Naive thymus-derived CD4-positive, alpha-beta T cell (primary cell): ENCODE measurements at regions not wholly inside any gene's neighbourhood (a gene's known extent, or its start where the extent isn't known, plus 50 kb on each side); places are given as distances from the start of the nearest gene placed in this dataset.

Source experiments
- ATAC-seq: fragments of 150-1000 bp; cut with Tn5 transposase; 2 replicates; pipeline ENCODE4 v1.10.0; 2021; ENCODE audit warnings: mild to moderate bottlenecking, moderate library complexity
- CTCF ChIA-PET: fragments of 350-600 bp; sonication (Branson Sonifier 250); formaldehyde crosslinking; loops from one replicate; lab custom pipeline; 2021; ENCODE audit warnings: antibody characterized with exemption; lab: Charles Lee
- POLR2A ChIA-PET: fragments of 350-600 bp; sonication (Branson Sonifier 250); formaldehyde crosslinking; loops from one replicate; lab custom pipeline; 2021; ENCODE audit warnings: antibody characterized with exemption, inconsistent platforms; lab: Charles Lee
- DNase-seq, 9 donors: peaks; one replicate each; pipeline versions ENCODE4 v3.0.0 to v3.0.0-alpha.2; 2020 to 2022; ENCODE audit warnings: mixed read lengths in 1 of 9
- H3K27ac ChIP-seq: one replicate; pipeline ENCODE4 v1.7.0; 2013; ENCODE audit warnings: mild to moderate bottlenecking, low read depth, low read length, moderate library complexity
- H3K27me3 ChIP-seq, 2 donors: one replicate each; pipeline ENCODE4 v1.7.0; 2013; ENCODE audit warnings: low read length in 2 of 2, mild to moderate bottlenecking in 2 of 2, moderate library complexity in 2 of 2; ENCODE audit not compliant: control insufficient read depth in 2 of 2, insufficient read depth in 2 of 2
- H3K36me3 ChIP-seq, 3 experiments: 1 replicate in 2 of 3; 2 replicates in 1 of 3; pipeline ENCODE4 v1.7.0; 2013; ENCODE audit warnings: low read length in 3 of 3, mild to moderate bottlenecking in 3 of 3, moderate library complexity in 1 of 3; ENCODE audit not compliant: insufficient read depth in 3 of 3, control insufficient read depth in 2 of 3
- H3K4me1 ChIP-seq, 2 donors: one replicate each; pipeline ENCODE4 v1.7.0; 2013; ENCODE audit warnings: low read length in 2 of 2, mild to moderate bottlenecking in 2 of 2, moderate library complexity in 1 of 2; ENCODE audit not compliant: control insufficient read depth in 2 of 2, insufficient read depth in 2 of 2
- H3K4me3 ChIP-seq: 2 replicates; pipeline ENCODE4 v1.7.0; 2013; ENCODE audit warnings: mild to moderate bottlenecking, low read length
- H3K9me3 ChIP-seq, 3 experiments: 1 replicate in 2 of 3; 2 replicates in 1 of 3; pipeline ENCODE4 v1.7.0; 2013; ENCODE audit warnings: low read length in 3 of 3; ENCODE audit not compliant: control insufficient read depth in 2 of 3
- H3K27ac Mint-ChIP-seq, 9 donors: one replicate each; pipeline ENCODE4 v1.8.0; 2020 to 2022; ENCODE audit warnings: mixed read lengths in 9 of 9, mild to moderate bottlenecking in 8 of 9, moderate library complexity in 5 of 9, inconsistent platforms in 2 of 9
- H3K27me3 Mint-ChIP-seq, 5 donors: one replicate each; pipeline ENCODE4 v1.8.0; 2021 to 2022; ENCODE audit warnings: mixed read lengths in 5 of 5, mild to moderate bottlenecking in 1 of 5
- H3K36me3 Mint-ChIP-seq, 5 donors: one replicate each; pipeline ENCODE4 v1.8.0; 2020 to 2022; ENCODE audit warnings: mixed read lengths in 5 of 5, mild to moderate bottlenecking in 3 of 5, inconsistent platforms in 1 of 5
- H3K4me1 Mint-ChIP-seq, 7 donors: one replicate each; pipeline ENCODE4 v1.8.0; 2020 to 2022; ENCODE audit warnings: mixed read lengths in 7 of 7, mild to moderate bottlenecking in 3 of 7, inconsistent platforms in 1 of 7
- H3K4me3 Mint-ChIP-seq, 10 donors: one replicate each; pipeline ENCODE4 v1.8.0; 2020 to 2022; ENCODE audit warnings: mild to moderate bottlenecking in 10 of 10, mixed read lengths in 10 of 10, moderate library complexity in 6 of 10, inconsistent platforms in 2 of 10
- H3K9me3 Mint-ChIP-seq, 11 donors: one replicate each; pipeline ENCODE4 v1.8.0; 2020 to 2022; ENCODE audit warnings: mixed read lengths in 11 of 11, mild to moderate bottlenecking in 4 of 11, inconsistent platforms in 1 of 11, moderate library complexity in 1 of 11
- intact Hi-C, 2 donors: fragments of 100-400 bp; cut with micrococcal nuclease; formaldehyde crosslinking; loops; one replicate each; pipeline ENCODE4 v1.15.1; 2023

DNA sequence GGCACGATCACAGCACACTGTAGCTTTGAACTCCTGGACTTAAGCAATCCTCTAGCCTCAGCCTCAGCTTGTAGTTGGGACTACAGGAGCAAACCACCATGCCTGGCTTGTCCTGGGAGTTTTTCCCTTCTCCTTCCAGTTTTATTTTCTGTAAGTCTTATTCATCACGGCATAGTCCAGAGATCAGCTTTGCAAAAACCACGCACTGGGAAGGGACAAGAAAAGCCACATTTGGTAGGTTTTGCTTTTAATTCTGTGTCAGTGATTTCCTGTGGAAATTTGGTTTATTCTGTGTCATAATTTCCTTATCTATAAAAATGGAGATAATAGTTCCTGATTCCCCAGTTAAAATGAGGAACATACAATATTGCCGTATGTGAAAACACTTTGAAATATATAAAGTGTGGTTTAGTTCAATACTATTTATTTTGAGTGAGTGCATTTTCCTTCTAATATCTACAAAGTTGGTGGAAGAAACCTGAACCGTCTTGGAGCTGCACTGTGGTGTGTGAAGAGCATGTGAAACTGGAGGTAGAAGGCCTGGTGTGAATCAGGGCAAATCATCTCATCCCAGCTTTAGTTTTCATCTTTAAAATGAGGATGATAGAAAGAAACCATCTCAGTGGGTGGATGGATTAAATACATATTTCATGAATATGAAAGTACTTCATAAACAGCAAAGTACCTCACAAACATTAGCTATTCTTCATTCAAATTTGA, 92.8 kb upstream of the ELL2 start:
- ChIA-PET POLR2A (no interaction called here), CTCF (no interaction called here)
- no peak overlapping the region for H3K27ac Mint-ChIP-seq
- intact Hi-C loops = no loop called here
- ATAC-seq = no peak
- DNase-seq = no peak
- H3K36me3 ChIP-seq = no peaks in the 10 kb centered on the region
- no peak overlapping the region for H3K4me3 ChIP-seq
- peaks cover 0 to 1% (median 0%) of the 10 kb centered on the region in 5 donors for H3K36me3 Mint-ChIP-seq
- H3K27ac ChIP-seq = no peak overlapping the region
- no peaks in the 10 kb centered on the region for H3K4me1 ChIP-seq
- H3K9me3 Mint-ChIP-seq = peaks cover 0 to 9% (median 0%) of the 10 kb centered on the region in 11 donors
- no peak overlapping the region for H3K4me3 Mint-ChIP-seq
- peaks cover 0 to 4% (median 0%) of the 10 kb centered on the region in 7 donors for H3K4me1 Mint-ChIP-seq
- no peaks in the 10 kb centered on the region for H3K27me3 ChIP-seq
- H3K9me3 ChIP-seq = no peaks in the 10 kb centered on the region
- H3K27me3 Mint-ChIP-seq = peaks cover 0 to 14% (median 10%) of the 10 kb centered on the region in 5 donors

DNA sequence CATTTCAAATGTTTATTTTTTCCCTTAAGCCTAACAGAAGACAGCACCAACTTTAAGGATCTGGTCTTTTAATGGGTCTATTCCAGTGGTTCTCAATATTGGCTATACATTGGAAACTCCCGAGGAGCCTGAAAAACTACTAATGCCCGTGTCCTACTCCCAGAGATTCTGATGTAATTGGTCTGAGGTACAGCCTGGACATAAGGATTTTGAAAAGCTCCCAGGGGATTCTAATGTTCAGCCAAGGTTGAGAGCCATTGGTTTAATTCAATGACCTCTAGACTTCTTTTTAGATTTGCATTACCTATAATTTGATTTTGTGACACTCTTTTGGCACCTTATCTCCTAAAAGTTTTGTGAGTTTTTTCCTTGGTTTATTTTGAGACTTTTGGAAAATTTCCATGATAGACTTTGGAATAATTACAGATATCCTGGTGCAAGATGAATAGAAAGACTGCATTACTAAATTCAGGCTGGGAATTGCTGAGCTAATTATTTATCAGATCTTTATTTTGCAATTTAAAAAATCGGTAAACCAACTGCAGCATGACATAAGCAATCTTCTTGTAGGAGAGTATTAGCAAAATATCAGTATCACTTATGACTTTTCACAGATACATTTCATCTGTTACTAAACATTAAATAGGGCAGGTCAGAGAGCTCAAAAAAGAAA, 91.5 kb upstream of the ELL2 start:
- CTCF ChIA-PET = no interaction called here
- peaks cover 0 to 4% (median 0%) of the 10 kb centered on the region in 7 donors for H3K4me1 Mint-ChIP-seq
- POLR2A ChIA-PET = no interaction called here
- ATAC-seq (no peak), DNase-seq (no peak)
- Histone ChIP-seq H3K36me3 (no peaks in the 10 kb centered on the region), H3K4me3 (no peak overlapping the region), H3K27me3 (no peaks in the 10 kb centered on the region), H3K9me3 (no peaks in the 10 kb centered on the region), H3K27ac (no peak overlapping the region), H3K4me1 (no peaks in the 10 kb centered on the region)
- no peaks in the 10 kb centered on the region for H3K36me3 Mint-ChIP-seq
- no peak overlapping the region for H3K4me3 Mint-ChIP-seq
- intact Hi-C loops = no loop called here
- peaks cover 0 to 14% (median 10%) of the 10 kb centered on the region in 5 donors for H3K27me3 Mint-ChIP-seq
- H3K9me3 Mint-ChIP-seq = peaks cover 0 to 9% (median 0%) of the 10 kb centered on the region in 11 donors
- H3K27ac Mint-ChIP-seq = no peak overlapping the region

DNA sequence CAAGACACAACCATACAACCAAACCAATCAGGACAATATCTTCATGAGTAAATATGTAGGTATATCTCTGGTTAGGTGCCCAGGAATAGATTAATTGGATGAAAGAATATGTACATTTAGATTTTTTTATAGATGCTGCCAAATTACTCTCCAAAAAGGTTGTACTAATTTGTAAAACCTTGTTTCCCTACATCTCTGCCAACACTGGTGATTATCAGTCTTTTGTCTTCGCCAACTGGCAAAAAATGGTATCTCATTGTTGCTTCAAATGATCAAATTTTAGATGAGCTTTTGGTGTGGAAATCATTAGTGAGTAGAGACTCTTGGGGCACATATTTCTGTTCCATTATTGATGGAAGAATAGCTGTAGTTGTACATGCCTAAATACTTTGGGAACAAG, 90.7 kb upstream of the ELL2 start:
- ChIA-PET CTCF (no interaction called here), POLR2A (no interaction called here)
- no peak overlapping the region for H3K4me3 ChIP-seq
- H3K36me3 ChIP-seq = no peaks in the 10 kb centered on the region
- H3K27ac ChIP-seq = no peak overlapping the region
- Mint-ChIP-seq H3K4me3 (no peak overlapping the region), H3K36me3 (no peaks in the 10 kb centered on the region), H3K27me3 (peaks cover 0 to 14% (median 10%) of the 10 kb centered on the region in 5 donors), H3K27ac (no peak overlapping the region), H3K4me1 (peaks cover 0 to 4% (median 0%) of the 10 kb centered on the region in 7 donors), H3K9me3 (peaks cover 0 to 9% (median 0%) of the 10 kb centered on the region in 11 donors)
- ATAC-seq (no peak), DNase-seq (no peak)
- intact Hi-C loops = no loop called here
- no peaks in the 10 kb centered on the region for H3K4me1 ChIP-seq
- H3K9me3 ChIP-seq = no peaks in the 10 kb centered on the region
- no peaks in the 10 kb centered on the region for H3K27me3 ChIP-seq

DNA sequence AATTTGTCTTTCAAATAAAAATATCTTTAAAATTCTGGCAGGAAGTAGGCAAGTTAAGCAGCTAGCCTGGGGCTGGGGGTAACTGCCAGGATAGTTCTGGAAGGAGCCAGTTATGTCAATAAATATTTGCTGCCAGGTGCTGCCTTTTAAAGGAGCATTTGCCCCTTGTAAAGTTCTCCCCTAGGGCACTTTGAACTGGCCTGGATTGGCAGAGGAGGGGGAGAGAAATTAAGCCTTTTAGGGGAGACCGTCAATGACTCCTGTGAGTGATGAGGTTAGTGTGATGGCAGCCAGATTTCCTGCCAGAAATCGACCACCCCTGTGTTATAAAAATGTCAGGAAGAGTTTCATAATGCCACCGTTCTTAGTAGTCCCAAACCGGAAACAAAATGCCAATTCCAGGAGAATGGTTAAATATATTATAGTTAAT, 89.8 kb upstream of the ELL2 start:
- CTCF ChIA-PET = interaction anchor here (0.7 kb wide), 1 partner anchor 182 kb away, joined by 3 read pairs; no protein-coding TSS in a partner anchor

DNA sequence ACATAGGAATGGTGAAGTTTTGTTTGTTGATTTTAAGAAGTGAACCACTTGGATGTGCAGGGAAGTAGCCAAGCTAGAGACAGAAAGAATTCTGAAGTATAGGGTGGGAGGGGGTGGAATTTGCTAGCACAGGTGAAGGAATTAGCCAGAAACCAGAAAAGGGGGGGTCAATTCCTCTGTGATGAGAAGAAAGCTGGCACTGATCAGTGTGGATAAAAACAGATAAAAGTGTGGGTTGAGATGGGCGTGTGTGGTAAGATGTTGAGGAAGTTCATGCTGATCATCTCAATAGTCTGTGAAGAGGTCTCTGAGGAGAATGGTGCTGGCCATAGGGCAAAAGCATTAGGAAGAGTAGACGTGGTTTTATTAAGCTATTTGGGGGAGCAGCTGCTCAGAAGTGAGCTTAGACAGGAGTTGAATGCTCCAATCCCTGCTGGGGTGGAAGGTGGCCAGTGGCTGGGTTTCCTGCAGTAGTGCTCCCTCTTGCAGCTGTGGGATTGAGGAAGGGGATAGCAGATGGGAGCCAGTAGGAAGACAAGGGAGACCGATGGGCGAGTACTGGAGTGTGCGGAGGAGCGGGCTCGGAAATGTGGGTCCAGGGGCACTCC, 88.7 kb upstream of the ELL2 start:
- Histone ChIP-seq H3K36me3 (no peaks in the 10 kb centered on the region), H3K4me3 (no peak overlapping the region), H3K27me3 (no peaks in the 10 kb centered on the region), H3K27ac (no peak overlapping the region), H3K4me1 (no peaks in the 10 kb centered on the region), H3K9me3 (no peaks in the 10 kb centered on the region)
- Mint-ChIP-seq H3K27me3 (peaks cover 0 to 14% (median 7%) of the 10 kb centered on the region in 5 donors), H3K9me3 (peaks cover 0 to 9% (median 0%) of the 10 kb centered on the region in 11 donors), H3K36me3 (no peaks in the 10 kb centered on the region), H3K27ac (no peak overlapping the region), H3K4me3 (no peak overlapping the region), H3K4me1 (peaks cover 0 to 4% (median 0%) of the 10 kb centered on the region in 7 donors)
- ChIA-PET POLR2A (interaction anchor here (0.6 kb wide), 1 partner anchor 25 kb away, joined by 4 read pairs; no protein-coding TSS in a partner anchor), CTCF (no interaction called here)
- ATAC-seq = no peak
- intact Hi-C loops = no loop called here
- DNase-seq = no peak

More for the DNA sequence above, 89.8 kb upstream of the ELL2 start:
- Mint-ChIP-seq H3K4me1 (peaks cover 0 to 4% (median 0%) of the 10 kb centered on the region in 7 donors), H3K27ac (no peak overlapping the region), H3K36me3 (no peaks in the 10 kb centered on the region), H3K27me3 (peaks cover 0 to 14% (median 9%) of the 10 kb centered on the region in 5 donors), H3K4me3 (no peak overlapping the region), H3K9me3 (peaks cover 0 to 9% (median 0%) of the 10 kb centered on the region in 11 donors)
- H3K9me3 ChIP-seq = no peaks in the 10 kb centered on the region
- ATAC-seq (no peak), DNase-seq (no peak)
- H3K4me1 ChIP-seq = no peaks in the 10 kb centered on the region
- H3K36me3 ChIP-seq = no peaks in the 10 kb centered on the region
- intact Hi-C loops = no loop called here
- POLR2A ChIA-PET = no interaction called here
- H3K4me3 ChIP-seq = no peak overlapping the region
- H3K27ac ChIP-seq = no peak overlapping the region
- no peaks in the 10 kb centered on the region for H3K27me3 ChIP-seq

DNA sequence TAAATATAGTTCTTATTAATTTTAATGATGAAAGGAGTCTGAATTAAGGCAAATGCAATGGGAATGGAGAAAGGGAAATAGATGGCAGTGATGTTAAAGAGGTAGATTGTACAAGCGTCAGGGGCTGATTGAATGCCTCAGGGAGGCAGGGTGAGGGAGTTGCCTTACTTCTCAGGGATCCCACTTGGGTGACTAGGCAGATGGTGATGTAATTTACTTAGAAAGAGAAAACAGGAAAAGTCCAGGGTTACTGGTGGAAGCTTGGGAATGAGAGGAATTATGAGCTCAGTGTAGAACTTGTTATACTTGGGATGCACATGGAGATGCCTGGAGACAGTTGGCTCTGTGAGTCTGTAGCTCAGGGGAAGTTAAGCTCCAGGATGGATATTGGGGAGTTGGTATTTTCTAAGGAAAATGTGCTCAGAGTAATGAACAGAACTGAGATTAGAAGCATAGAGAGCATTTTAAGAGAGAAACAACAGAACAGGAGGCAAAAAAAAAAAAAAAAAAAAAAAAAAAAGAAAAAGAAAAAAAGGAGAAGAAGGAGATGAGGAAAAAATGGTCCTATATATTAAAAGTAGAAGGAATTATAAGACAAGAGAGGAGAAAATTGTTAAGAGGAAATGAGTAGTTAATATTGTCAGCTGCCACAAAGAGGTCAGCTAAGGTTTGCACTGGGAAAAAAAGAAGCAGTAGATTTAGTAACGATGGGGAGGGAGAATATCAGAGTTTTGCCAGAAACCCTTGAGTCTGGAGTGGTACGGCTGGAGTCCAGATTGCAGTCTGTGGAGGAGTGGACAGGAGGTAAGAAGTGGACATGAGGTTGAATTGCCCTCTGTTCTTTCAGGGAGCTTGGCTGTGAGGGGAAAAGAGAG, 88.0 kb upstream of the ELL2 start:
- no peak overlapping the region for H3K4me3 Mint-ChIP-seq
- ChIA-PET CTCF (no interaction called here), POLR2A (no interaction called here)
- H3K27me3 ChIP-seq = no peaks in the 10 kb centered on the region
- ATAC-seq (no peak), DNase-seq (no peak)
- no peak overlapping the region for H3K27ac ChIP-seq
- no peaks in the 10 kb centered on the region for H3K9me3 ChIP-seq
- H3K4me1 Mint-ChIP-seq = peaks cover 0 to 3% (median 0%) of the 10 kb centered on the region in 7 donors
- intact Hi-C loops = no loop called here
- H3K36me3 ChIP-seq = no peaks in the 10 kb centered on the region
- H3K27ac Mint-ChIP-seq = no peak overlapping the region
- no peaks in the 10 kb centered on the region for H3K36me3 Mint-ChIP-seq
- H3K9me3 Mint-ChIP-seq = peaks cover 0 to 9% (median 0%) of the 10 kb centered on the region in 11 donors
- H3K4me1 ChIP-seq = no peaks in the 10 kb centered on the region
- H3K4me3 ChIP-seq = no peak overlapping the region
- H3K27me3 Mint-ChIP-seq = peaks cover 0 to 9% (median 4%) of the 10 kb centered on the region in 5 donors
